ENCODE measurements at regions not wholly inside any gene's neighbourhood (a gene's known extent, or its start where the extent isn't known, plus 50 kb on each side); places are given as distances from the start of the nearest gene placed in this dataset.
"Not testable (repeated sequence)": the region's sequence is repeated elsewhere in the genome, so short reads cannot be mapped to it uniquely, and the experiment has no call there.

- DNase-seq (ENCODE audit: low read depth in 2 of 2), result no peak
Measured at GRCh38 chr17:33695431-33695830, 402.3 kb upstream of the ASIC2 start.

- DNase-seq (ENCODE audit: low read depth in 2 of 2), result no peak
Measured at GRCh38 chr17:33696102-33696501, 403.0 kb upstream of the ASIC2 start.

- DNase-seq (ENCODE audit: low read depth in 2 of 2), result no peak
Measured at GRCh38 chr17:33697557-33697956, 404.5 kb upstream of the ASIC2 start.

GRCh38 chr17:33701910-33702309 lies 408.8 kb upstream of the ASIC2 start:
- no peak for DNase-seq (ENCODE audit: low read depth in 2 of 2)

- DNase-seq (ENCODE audit: low read depth in 2 of 2), result no peak
Measured at GRCh38 chr17:33704856-33705255, 411.8 kb upstream of the ASIC2 start.

- DNase-seq (ENCODE audit: low read depth in 2 of 2), result no peak
Measured at GRCh38 chr17:33709881-33710280, 416.8 kb upstream of the ASIC2 start.

- DNase-seq (ENCODE audit: low read depth in 2 of 2), result no peak
Measured at GRCh38 chr17:33712120-33712519, 419.0 kb upstream of the ASIC2 start.

- DNase-seq (ENCODE audit: low read depth in 2 of 2), result no peak
Measured at GRCh38 chr17:33716957-33717356, 423.9 kb upstream of the ASIC2 start.

GRCh38 chr17:33723736-33724135 lies 430.6 kb upstream of the ASIC2 start:
- not testable (repeated sequence) for DNase-seq (ENCODE audit: low read depth in 2 of 2)

- no peak for DNase-seq (ENCODE audit: low read depth in 2 of 2)
Measured at GRCh38 chr17:33725675-33726271, 432.7 kb upstream of the ASIC2 start.

GRCh38 chr17:33730131-33730530 lies 437.0 kb upstream of the ASIC2 start:
- DNase-seq (ENCODE audit: low read depth in 2 of 2), result no peak

GRCh38 chr17:33732116-33732515 lies 439.0 kb upstream of the ASIC2 start:
- no peak for DNase-seq (ENCODE audit: low read depth in 2 of 2)

- DNase-seq (ENCODE audit: low read depth in 2 of 2), result no peak
Measured at GRCh38 chr17:33739714-33740113, 446.6 kb upstream of the ASIC2 start.

GRCh38 chr17:33745047-33745760 lies 452.1 kb upstream of the ASIC2 start:
- no peak for DNase-seq (ENCODE audit: low read depth in 2 of 2)

- no peak for DNase-seq (ENCODE audit: low read depth in 2 of 2)
Measured at GRCh38 chr17:33749171-33749570, 456.1 kb upstream of the ASIC2 start.

GRCh38 chr17:33750943-33751701 lies 458.0 kb upstream of the ASIC2 start:
- peak; percentile 7 to 31 for DNase-seq (ENCODE audit: low read depth in 2 of 2)

- no peak for DNase-seq (ENCODE audit: low read depth in 2 of 2)
Measured at GRCh38 chr17:33751702-33752065, 458.6 kb upstream of the ASIC2 start.

- DNase-seq (ENCODE audit: low read depth in 2 of 2), result no peak
Measured at GRCh38 chr17:33753452-33753851, 460.4 kb upstream of the ASIC2 start.

- no peak for DNase-seq (ENCODE audit: low read depth in 2 of 2)
Measured at GRCh38 chr17:33756021-33756420, 462.9 kb upstream of the ASIC2 start.

GRCh38 chr17:33765871-33766270 lies 472.8 kb upstream of the ASIC2 start:
- no peak for DNase-seq (ENCODE audit: low read depth in 2 of 2)

- no peak for DNase-seq (ENCODE audit: low read depth in 2 of 2)
Measured at GRCh38 chr17:33766721-33767120, 473.6 kb upstream of the ASIC2 start.

- no peak for DNase-seq (ENCODE audit: low read depth in 2 of 2)
Measured at GRCh38 chr17:33769066-33769465, 476.0 kb upstream of the ASIC2 start.

- DNase-seq (ENCODE audit: low read depth in 2 of 2), result no peak
Measured at GRCh38 chr17:33776304-33776703, 478.8 kb upstream of the CCL2 start.

Measured in stimulated activated CD8-positive, alpha-beta memory T cell treated with anti-CD3 and anti-CD28 coated beads, Interleukin-2, amount 100 ng/mL, for 1 hour (primary cell).